Erythroblast (primary cell): ENCODE measurements at regions not wholly inside any gene's neighbourhood (a gene's known extent, or its start where the extent isn't known, plus 50 kb on each side); places are given as distances from the start of the nearest gene placed in this dataset.
A peak's percentile ranks its signal among the peaks of the same experiment; 100 is the strongest.

Experiments
- DNase-seq, 2 experiments: peaks; one replicate each; lab custom pipeline; 2025; lab: John Stamatoyannopoulos, UW
- GATA1 ChIP-seq: IDR thresholded peaks from 2 replicates; pipeline ENCODE4 v1.6.1; 2011; ENCODE audit warnings: low read depth, mild to moderate bottlenecking, control low read depth, low read length, moderate library complexity
- POLR2A ChIP-seq: IDR thresholded peaks from 2 replicates; pipeline ENCODE4 v1.6.1; 2011; ENCODE audit warnings: mild to moderate bottlenecking, low read length

- no peak for DNase-seq
These were observed 651.9 kb downstream of the MRPL39 start for GRCh38 chr21:24955275-24955961.

GRCh38 chr21:24948186-24948585, 659.1 kb downstream of the MRPL39 start:
- TF ChIP-seq POLR2A, result no peak
- DNase-seq, result no peak

More at GRCh38 chr21:24955275-24955961, 651.9 kb downstream of the MRPL39 start:
- TF ChIP-seq POLR2A (no peak), GATA1 (no peak)

DNA sequence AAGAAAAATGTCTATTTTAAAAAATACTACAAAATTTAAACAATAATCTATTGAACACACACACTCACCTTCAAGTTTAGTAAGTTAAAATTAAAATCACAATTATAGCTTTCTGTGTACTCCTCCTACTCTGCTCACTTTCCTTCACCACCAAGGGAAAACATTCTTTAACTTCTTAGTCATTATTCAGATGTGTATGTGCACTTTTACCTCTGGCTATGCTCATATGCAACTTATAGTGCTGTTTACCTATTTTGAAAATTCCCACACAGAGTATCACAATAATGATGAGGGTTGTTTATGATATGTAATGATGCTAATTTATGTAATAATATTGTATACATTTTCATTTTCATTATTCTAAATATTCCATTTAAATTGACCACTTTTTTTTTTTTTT, 661.4 kb downstream of the MRPL39 start:
- no peak for DNase-seq
- no peak for TF ChIP-seq POLR2A
- no peak for TF ChIP-seq GATA1

DNA sequence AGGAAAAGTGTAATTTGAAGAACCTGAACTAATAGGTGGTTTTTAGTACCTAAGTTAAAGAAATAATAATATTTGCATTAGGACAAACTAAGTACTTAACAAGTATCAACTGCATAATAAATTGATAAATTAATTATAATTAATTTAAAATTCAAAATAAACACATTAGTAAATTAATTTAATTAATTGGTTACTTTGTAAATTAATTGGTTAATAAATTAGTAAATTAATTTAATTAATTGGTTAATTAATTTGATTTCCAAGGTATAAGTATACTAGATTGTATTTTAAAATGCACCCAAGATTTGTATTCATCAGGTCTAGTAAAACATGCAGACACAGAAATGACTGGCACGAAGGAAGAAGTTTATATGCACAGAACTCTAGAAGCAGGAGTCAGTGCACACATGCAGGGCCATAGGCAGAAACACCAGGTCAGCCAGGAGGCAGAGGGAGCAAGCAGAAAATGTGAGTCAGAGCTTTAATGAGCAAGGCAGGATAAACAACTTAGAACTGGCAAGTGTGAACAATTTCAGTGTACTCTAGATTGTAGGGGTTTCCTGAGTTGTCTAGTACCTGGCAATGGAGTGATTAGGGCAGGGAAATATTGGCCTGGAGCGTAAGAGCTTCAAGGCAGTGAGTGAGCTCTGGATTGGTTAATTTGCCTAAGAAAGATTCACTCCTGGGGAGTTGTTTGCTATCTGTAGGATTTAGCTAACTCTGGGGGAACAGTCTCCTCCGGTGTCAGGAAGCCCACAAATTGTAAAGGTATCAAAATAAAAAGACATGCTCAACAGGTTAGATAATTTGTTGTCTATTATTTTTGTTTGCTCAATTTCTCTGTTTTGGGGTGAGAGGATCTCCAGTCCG, 665.7 kb downstream of the MRPL39 start:
- DNase-seq, result no peak
- TF ChIP-seq GATA1 (no peak), POLR2A (no peak)

DNA sequence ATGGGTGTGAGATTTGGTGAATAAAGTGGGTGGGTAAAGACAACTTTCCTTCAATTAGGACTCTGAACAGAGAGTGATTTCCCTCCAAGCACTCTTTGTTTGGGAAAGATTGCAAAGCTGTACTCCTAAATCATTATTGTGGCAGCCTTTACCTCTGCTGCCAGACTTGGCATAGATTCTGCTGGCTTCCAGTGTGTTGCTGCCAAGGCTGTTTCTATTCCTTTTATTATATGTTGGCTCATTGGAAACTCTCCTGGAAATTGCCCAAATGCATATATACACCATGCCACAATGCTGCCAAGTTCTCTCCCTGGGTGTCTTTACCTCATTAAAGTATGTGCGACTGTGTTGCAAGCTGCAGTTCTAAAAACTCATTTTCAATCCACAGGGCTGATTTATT, 668.0 kb downstream of the MRPL39 start:
- no peak for DNase-seq
- TF ChIP-seq POLR2A (no peak), GATA1 (no peak)

- peak; percentile 18 to 24 for DNase-seq
- TF ChIP-seq GATA1 (no peak), POLR2A (no peak)
These were observed 668.7 kb downstream of the MRPL39 start for GRCh38 chr21:24938573-24938972.

DNA sequence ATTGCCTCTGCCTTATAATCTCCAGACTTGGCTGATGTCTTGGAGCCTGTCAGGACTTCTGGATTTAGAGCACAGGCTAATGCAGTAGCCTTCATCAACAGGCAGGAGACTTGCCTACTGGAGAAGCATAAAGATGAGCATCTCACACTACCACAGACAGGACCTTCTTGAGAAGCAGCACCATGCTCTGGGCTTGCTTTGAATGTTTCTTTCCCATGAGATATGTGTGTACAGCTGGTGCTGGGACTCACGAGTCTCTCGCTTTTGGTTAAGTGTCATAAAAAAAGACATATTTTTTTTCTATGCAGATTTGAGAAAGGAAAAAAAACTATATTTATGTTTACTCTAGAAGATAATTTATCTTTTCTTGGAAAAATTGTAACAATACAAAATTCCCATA, 671.3 kb downstream of the MRPL39 start:
- no peak for DNase-seq
- TF ChIP-seq POLR2A (no peak), GATA1 (no peak)

DNA sequence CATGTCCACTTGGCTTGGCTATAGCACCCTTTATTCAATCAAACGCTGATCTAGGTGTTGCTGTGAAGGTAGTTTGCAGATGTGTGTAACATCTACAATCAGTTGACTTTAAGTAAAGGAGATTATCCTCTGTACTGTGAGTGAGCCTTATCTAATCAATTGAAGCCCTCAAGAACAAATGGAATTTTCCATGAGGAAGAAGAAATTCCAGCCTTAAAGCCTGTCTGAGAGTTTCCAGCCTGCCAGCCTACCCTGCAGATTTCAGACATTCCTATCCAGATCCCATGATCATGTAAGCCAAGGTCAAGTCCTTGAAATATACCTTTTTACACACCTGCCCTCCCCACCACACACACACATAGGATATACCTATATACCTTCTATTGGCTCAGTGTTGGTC, 696.7 kb downstream of the MRPL39 start:
- TF ChIP-seq GATA1 (no peak), POLR2A (no peak)
- no peak for DNase-seq

GRCh38 chr21:24903994-24904635, 703.2 kb downstream of the MRPL39 start:
- TF ChIP-seq GATA1, result no peak
- TF ChIP-seq POLR2A, result no peak
- DNase-seq, result no peak

DNA sequence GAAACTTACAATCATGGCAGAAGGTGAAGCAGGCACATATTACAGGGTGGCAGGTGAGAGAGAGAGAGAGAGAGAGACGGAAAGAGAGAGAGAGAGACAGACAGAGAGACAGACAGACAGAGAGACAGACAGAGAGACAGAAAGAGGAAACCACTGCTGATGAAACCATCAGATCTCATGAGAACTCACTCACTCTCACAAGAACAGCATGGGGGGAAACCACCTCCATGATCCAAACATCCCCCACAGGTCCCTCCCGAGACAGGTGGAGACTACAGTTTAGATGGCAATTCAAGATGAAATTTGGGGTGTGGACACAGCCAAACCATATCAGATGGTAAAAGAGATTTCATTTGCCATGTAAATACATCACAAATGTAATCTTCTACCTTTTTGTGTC, 708.1 kb downstream of the MRPL39 start:
- DNase-seq, result no peak
- no peak for TF ChIP-seq POLR2A

DNA sequence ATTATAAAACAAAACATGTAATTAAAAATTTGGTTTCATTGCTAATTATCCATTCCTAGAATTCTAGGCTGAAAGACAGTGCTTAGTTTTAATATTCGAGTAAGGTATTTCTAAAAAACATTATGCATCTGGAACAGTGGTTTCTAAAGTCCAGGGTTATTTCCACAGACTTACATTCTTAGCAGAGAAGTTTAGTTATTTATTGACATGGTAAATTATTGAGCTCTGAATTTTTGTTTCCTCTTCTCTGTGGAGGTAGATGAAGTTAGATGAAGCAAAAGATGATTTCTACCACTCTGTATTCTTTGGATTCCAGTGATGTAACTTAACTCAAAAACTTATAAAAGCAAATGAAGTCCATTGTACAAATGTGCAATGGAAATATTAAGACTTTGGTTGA, 709.4 kb downstream of the MRPL39 start:
- no peak for TF ChIP-seq GATA1
- TF ChIP-seq POLR2A, result no peak
- no peak for DNase-seq

GRCh38 chr21:24896735-24897124, 710.6 kb downstream of the MRPL39 start:
- DNase-seq, result no peak

DNA sequence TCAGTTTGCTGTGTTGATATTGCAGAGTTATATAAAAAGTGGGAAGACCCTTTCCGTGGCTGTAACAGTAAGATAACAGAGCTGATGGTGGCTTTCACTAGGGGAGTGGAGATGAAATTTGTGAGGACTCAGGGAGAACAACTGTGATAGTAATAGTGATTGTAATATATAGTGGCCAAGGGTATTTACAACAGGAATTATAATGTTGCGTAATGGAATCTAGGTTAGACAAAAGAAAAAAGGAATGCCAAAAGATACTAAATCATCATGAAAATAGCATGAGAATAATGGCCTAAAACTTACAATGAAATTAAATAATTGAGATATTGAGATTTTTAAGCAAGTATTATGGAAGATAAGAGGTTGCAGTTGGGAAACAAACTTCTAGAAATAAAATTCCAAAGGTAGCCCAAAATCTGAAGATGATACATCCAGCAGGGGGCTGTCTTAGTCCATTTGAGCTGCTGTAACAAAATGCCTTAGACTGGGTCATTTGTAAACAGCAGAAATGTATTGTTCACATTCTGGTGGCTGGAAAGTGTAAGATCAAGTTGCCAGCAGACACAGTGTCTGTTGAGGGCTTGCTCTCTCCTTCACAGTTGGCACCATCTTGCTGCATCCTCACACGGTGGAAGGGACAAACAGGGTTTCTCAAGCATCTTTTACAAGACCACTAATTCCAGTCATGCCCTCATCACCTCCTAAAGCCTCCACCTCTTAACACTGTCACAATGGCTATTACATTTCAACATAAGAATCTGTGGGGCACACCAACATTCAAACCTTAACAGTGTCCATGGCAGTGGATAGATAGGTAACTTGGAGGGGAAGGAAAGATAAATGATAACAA, 711.2 kb downstream of the MRPL39 start:
- peak; percentile 1 for DNase-seq

More at GRCh38 chr21:24896735-24897124, 710.6 kb downstream of the MRPL39 start:
- TF ChIP-seq POLR2A, result no peak
- TF ChIP-seq GATA1, result no peak

More for the DNA sequence above, 711.2 kb downstream of the MRPL39 start:
- TF ChIP-seq POLR2A (no peak), GATA1 (no peak)
